ENCODE measurements at regions not wholly inside any gene's neighbourhood (a gene's known extent, or its start where the extent isn't known, plus 50 kb on each side); places are given as distances from the start of the nearest gene placed in this dataset.
"Not testable (repeated sequence)": the region's sequence is repeated elsewhere in the genome, so short reads cannot be mapped to it uniquely, and the experiment has no call there.

- no peak for DNase-seq
Observed at GRCh38 chr13:91036886-91037285, 310.6 kb upstream of the MIR17HG start.

- DNase-seq = no peak
Observed at GRCh38 chr13:91042870-91043269, 304.6 kb upstream of the MIR17HG start.

- DNase-seq = no peak
Observed at GRCh38 chr13:91045351-91046034, 302.0 kb upstream of the MIR17HG start.

- no peak for DNase-seq
Observed at GRCh38 chr13:91046715-91047327, 300.7 kb upstream of the MIR17HG start.

- DNase-seq = no peak
Observed at GRCh38 chr13:91050970-91051369, 296.5 kb upstream of the MIR17HG start.

- no peak for DNase-seq
Observed at GRCh38 chr13:91052876-91053275, 294.6 kb upstream of the MIR17HG start.

GRCh38 chr13:91053318-91054065 lies 294.0 kb upstream of the MIR17HG start:
- no peak for DNase-seq

- no peak for DNase-seq
Observed at GRCh38 chr13:91054902-91055301, 292.6 kb upstream of the MIR17HG start.

- no peak for DNase-seq
Observed at GRCh38 chr13:91056746-91057145, 290.7 kb upstream of the MIR17HG start.

GRCh38 chr13:91057507-91057906 lies 290.0 kb upstream of the MIR17HG start:
- DNase-seq = not testable (repeated sequence)

- no peak for DNase-seq
Observed at GRCh38 chr13:91058066-91058465, 289.4 kb upstream of the MIR17HG start.

- no peak for DNase-seq
Observed at GRCh38 chr13:91058919-91059318, 288.6 kb upstream of the MIR17HG start.

- DNase-seq = no peak
Observed at GRCh38 chr13:91066745-91067144, 280.7 kb upstream of the MIR17HG start.

- DNase-seq = no peak
Observed at GRCh38 chr13:91072486-91072885, 275.0 kb upstream of the MIR17HG start.

- no peak for DNase-seq
Observed at GRCh38 chr13:91074091-91074490, 273.4 kb upstream of the MIR17HG start.

GRCh38 chr13:91076830-91077229 lies 270.7 kb upstream of the MIR17HG start:
- no peak for DNase-seq

GRCh38 chr13:91078093-91078679 lies 269.3 kb upstream of the MIR17HG start:
- no peak for DNase-seq

GRCh38 chr13:91079176-91079575 lies 268.3 kb upstream of the MIR17HG start:
- DNase-seq = no peak

- no peak for DNase-seq
Observed at GRCh38 chr13:91085127-91085526, 262.4 kb upstream of the MIR17HG start.

- DNase-seq = no peak
Observed at GRCh38 chr13:91086936-91087716, 260.4 kb upstream of the MIR17HG start.

GRCh38 chr13:91097269-91097668 lies 250.2 kb upstream of the MIR17HG start:
- no peak for DNase-seq

GRCh38 chr13:91099877-91100276 lies 247.6 kb upstream of the MIR17HG start:
- DNase-seq = no peak

GRCh38 chr13:91100944-91101343 lies 246.5 kb upstream of the MIR17HG start:
- no peak for DNase-seq

Measured in activated T-cell treated with anti-CD3 and anti-CD28 coated beads for 4 hours (primary cell).